GM12872 (cell line): ENCODE measurements at regions not wholly inside any gene's neighbourhood (a gene's known extent, or its start where the extent isn't known, plus 50 kb on each side); places are given as distances from the start of the nearest gene placed in this dataset.

Experiments used
- CTCF ChIP-seq: IDR thresholded peaks from 3 replicates; pipeline ENCODE4 v1.5.1; 2011; ENCODE audit warnings: low read depth, mild to moderate bottlenecking, low read length, moderate library complexity; ENCODE audit not compliant: insufficient read depth

DNA sequence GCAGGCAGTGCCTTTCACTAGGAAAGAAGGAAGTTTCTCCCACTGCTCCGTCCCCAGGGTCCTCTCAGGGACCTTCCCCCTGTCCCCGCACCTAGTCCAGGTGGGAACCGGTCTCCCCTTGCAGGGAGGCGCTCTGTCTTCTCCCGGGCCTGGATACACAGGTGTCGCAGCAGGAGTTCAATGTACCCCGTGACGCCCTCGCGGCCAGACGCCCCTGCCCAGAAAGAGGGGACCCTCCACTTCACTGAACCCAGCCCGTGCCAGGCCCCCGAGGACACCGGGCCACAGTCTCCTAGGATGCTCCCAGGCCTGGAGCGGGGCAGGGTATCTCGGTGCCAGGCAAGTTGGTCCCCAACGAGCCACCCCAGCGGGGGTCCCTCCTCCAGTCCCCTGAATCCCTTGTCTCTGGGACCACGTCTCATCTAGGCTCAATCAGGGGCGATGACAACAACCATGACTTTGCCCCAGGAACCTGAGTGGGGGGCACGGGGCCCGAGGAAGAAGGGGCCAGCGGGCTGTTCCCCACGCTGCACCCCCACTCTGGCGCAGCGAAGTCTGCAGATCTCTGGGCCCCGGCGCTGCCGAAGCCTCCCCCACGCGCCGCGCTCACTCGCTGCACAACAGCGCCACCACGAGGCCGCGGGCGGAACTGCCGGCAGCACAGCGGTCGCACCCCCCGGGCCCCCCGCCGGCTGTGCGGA lies 103.0 kb downstream of the EDN3 start:
- TF ChIP-seq CTCF = peak; percentile 88

DNA sequence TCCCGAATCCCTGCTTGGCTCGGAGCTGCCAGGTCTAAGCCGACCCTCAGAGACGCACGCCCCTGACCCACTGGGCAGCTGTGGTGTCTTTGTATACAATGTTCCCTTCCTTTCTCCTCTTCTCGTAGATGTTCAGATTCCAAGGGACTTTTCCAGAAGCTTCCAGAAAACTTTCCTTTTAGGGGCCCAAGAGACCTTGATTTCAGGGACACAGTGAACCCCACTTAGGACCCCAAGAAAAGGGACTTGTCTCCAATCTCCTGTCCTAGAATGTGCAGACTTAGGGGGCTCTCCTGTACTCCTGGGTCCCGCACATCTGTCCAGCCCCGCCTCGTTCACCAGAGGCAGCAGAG lies 103.5 kb downstream of the EDN3 start:
- no peak for TF ChIP-seq CTCF

DNA sequence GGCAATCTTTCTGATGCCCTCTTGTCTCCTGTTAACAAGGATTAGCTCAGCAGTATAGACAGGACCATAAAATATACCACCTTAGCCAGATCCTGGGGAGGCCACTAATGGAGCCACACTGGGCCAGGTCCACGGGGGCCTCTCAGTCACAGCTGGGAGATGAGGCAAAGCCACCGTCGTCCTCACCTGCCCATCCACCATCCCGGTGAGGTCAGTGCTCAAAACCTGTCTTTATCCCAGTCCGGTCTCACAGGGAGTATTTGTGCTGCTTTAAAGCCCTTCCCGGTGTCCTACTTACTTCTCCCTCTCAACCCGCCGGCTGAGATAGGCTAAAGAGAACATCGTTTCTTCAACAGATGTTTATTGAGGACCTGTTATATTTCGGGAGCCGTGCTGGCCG lies 104.3 kb downstream of the EDN3 start:
- TF ChIP-seq CTCF = no peak

- no peak for TF ChIP-seq CTCF
Measured at GRCh38 chr20:59405226-59406200, 105.1 kb downstream of the EDN3 start.

DNA sequence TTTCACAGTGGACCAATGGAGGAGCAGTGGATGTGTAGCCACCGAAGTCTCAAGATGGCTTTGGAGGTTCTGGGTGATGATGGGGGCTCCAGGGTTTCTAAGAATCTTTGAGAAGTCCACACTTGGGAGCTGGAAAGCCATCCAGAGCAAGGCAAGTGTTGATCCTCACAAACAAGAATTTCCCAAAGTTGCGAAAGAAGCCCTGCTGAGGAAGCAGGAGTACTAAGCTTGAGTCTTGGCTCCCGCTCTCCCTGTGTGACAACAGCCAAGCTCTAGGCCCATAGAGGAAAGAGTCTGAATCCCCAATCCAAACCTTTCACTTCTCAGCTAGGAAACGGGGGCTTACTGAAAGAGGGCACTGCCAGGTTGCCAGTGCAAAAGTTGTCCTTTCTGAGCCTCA lies 106.0 kb downstream of the EDN3 start:
- TF ChIP-seq CTCF = no peak

GRCh38 chr20:59411170-59411569 lies 110.8 kb downstream of the EDN3 start:
- TF ChIP-seq CTCF = no peak

DNA sequence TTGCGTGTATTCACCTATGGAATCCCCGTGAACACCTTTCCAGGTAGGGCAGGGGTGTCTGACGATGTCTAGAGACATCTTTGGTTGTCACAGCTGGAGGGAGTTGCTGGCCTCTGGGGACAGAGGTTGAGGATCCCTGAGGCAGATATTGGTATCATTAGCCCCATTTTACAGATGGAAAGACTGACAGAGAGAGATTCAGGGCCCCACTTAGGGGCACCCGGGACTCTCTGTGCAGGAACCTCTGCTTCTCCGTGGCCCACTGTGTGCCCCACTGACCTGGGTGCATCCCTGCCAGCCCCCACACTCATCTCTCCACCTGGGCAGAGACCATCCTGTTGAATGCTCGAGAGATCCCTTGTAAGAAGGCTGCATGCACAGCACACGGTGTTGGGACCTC lies 111.2 kb downstream of the EDN3 start:
- no peak for TF ChIP-seq CTCF
